HepG2 (cell line): ENCODE measurements at regions not wholly inside any gene's neighbourhood (a gene's known extent, or its start where the extent isn't known, plus 50 kb on each side); places are given as distances from the start of the nearest gene placed in this dataset.

Experiments
- CEBPZ ChIP-seq: IDR thresholded peaks from 2 replicates; pipeline ENCODE4 v1.6.1; 2012; ENCODE audit warnings: low read length, improper control_type of control experiment
- CTCF ChIP-seq: sonication (generic); formaldehyde crosslinking; IDR thresholded peaks from 2 replicates; pipeline ENCODE4 v1.5.0; 2020; ENCODE audit warnings: mild to moderate bottlenecking, missing genetic modification reagents, moderate library complexity
- EEA1 ChIP-seq: sonication (generic); formaldehyde crosslinking; IDR thresholded peaks from 2 replicates; pipeline ENCODE4 v1.5.1; 2020; ENCODE audit warnings: mild to moderate bottlenecking, missing genetic modification reagents, borderline replicate concordance
- FOSL2 ChIP-seq: sonication (generic); formaldehyde crosslinking; IDR thresholded peaks from 2 replicates; pipeline ENCODE4 v1.4.0; 2020; ENCODE audit warnings: missing genetic modification reagents
- GZF1 ChIP-seq: sonication (generic); formaldehyde crosslinking; IDR thresholded peaks from 2 replicates; pipeline ENCODE4 v1.5.1; 2020; ENCODE audit warnings: mild to moderate bottlenecking, missing genetic modification reagents
- HDAC6 ChIP-seq: fragments of 200-600 bp; sonication (generic); IDR thresholded peaks from 2 replicates; pipeline ENCODE4 v1.7.0; 2017; ENCODE audit warnings: mild to moderate bottlenecking, antibody characterized with exemption, low read length, low read depth
- JUNB ChIP-seq: sonication (generic); formaldehyde crosslinking; IDR thresholded peaks from 2 replicates; pipeline ENCODE4 v1.8.0; 2022; ENCODE audit warnings: missing genetic modification reagents, mild to moderate bottlenecking, borderline replicate concordance
- KDM5A ChIP-seq: fragments of 200-600 bp; sonication (generic); IDR thresholded peaks from 2 replicates; pipeline ENCODE4 v1.7.0; 2018; ENCODE audit warnings: antibody characterized with exemption, mild to moderate bottlenecking, low read length, borderline replicate concordance
- KDM5B ChIP-seq: sonication (generic); formaldehyde crosslinking; IDR thresholded peaks from 2 replicates; pipeline ENCODE4 v1.4.0; 2020; ENCODE audit warnings: missing genetic modification reagents, mild to moderate bottlenecking, borderline replicate concordance
- KLF11 ChIP-seq: IDR thresholded peaks from 2 replicates; pipeline ENCODE4 v1.6.1; 2016; ENCODE audit warnings: missing compliant biosample characterization
- NFE2 ChIP-seq: sonication (generic); formaldehyde crosslinking; IDR thresholded peaks from 2 replicates; pipeline ENCODE4 v1.4.0; 2020; ENCODE audit warnings: missing genetic modification reagents
- ONECUT2 ChIP-seq: sonication (generic); formaldehyde crosslinking; IDR thresholded peaks from 2 replicates; pipeline ENCODE4 v1.4.0; 2020; ENCODE audit warnings: missing genetic modification reagents
- PAX8 ChIP-seq: sonication (generic); formaldehyde crosslinking; IDR thresholded peaks from 2 replicates; pipeline ENCODE4 v1.8.0; 2022; ENCODE audit warnings: mild to moderate bottlenecking, missing genetic modification reagents, borderline replicate concordance
- RARG ChIP-seq: sonication (generic); formaldehyde crosslinking; IDR thresholded peaks from 2 replicates; pipeline ENCODE4 v1.4.0; 2020; ENCODE audit warnings: low read depth, mild to moderate bottlenecking, missing genetic modification reagents
- ZMYM4 ChIP-seq: sonication (generic); formaldehyde crosslinking; IDR thresholded peaks from 2 replicates; pipeline ENCODE4 v1.8.1; 2023; ENCODE audit warnings: mild to moderate bottlenecking, missing genetic modification reagents
- ZNF274 ChIP-seq: sonication (generic); formaldehyde crosslinking; IDR thresholded peaks from 2 replicates; pipeline ENCODE4 v1.5.1; 2020; ENCODE audit warnings: mild to moderate bottlenecking, missing genetic modification reagents
- ZNF331 ChIP-seq: sonication (generic); formaldehyde crosslinking; IDR thresholded peaks from 2 replicates; pipeline ENCODE4 v1.4.0; 2020; ENCODE audit warnings: missing genetic modification reagents
- ZNF367 ChIP-seq: sonication (generic); formaldehyde crosslinking; IDR thresholded peaks from 2 replicates; pipeline ENCODE4 v1.4.0; 2020; ENCODE audit warnings: missing genetic modification reagents, borderline replicate concordance
- ZNF451 ChIP-seq: sonication (generic); formaldehyde crosslinking; IDR thresholded peaks from 2 replicates; pipeline ENCODE4 v1.5.0; 2020; ENCODE audit warnings: mild to moderate bottlenecking, missing genetic modification reagents
- ZNF513 ChIP-seq: sonication (generic); formaldehyde crosslinking; conservative IDR thresholded peaks from 2 replicates; pipeline ENCODE4 v1.5.0; 2020; ENCODE audit warnings: missing genetic modification reagents
- ZNF761 ChIP-seq: sonication (generic); formaldehyde crosslinking; conservative IDR thresholded peaks from 2 replicates; pipeline ENCODE4 v1.4.0; 2020; ENCODE audit warnings: mild to moderate bottlenecking, missing genetic modification reagents
- TF ChIP-seq, protein P1 (sequence below): sonication (generic); formaldehyde crosslinking; IDR thresholded peaks from 2 replicates; pipeline ENCODE4 v1.8.1; 2023; ENCODE audit warnings: mild to moderate bottlenecking, missing genetic modification reagents

GRCh38 chr6:6969761-6970223 lies 138.0 kb upstream of the RREB1 start (continued):
- TF ChIP-seq, protein P1, sequence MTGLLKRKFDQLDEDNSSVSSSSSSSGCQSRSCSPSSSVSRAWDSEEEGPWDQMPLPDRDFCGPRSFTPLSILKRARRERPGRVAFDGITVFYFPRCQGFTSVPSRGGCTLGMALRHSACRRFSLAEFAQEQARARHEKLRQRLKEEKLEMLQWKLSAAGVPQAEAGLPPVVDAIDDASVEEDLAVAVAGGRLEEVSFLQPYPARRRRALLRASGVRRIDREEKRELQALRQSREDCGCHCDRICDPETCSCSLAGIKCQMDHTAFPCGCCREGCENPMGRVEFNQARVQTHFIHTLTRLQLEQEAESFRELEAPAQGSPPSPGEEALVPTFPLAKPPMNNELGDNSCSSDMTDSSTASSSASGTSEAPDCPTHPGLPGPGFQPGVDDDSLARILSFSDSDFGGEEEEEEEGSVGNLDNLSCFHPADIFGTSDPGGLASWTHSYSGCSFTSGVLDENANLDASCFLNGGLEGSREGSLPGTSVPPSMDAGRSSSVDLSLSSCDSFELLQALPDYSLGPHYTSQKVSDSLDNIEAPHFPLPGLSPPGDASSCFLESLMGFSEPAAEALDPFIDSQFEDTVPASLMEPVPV, result no peak
- TF ChIP-seq ZNF331 (0 out of 2 replicates have a peak, but pooled peaks have one; percentile 17), ZNF367 (CRISPR knock-in tag) (no peak), CEBPZ (no peak), CTCF (CRISPR knock-in tag) (0 out of 2 replicates have a peak, but pooled peaks have one; percentile 20), KLF11 (CRISPR knock-in tag) (no peak), ZNF274 (CRISPR knock-in tag) (no peak), NFE2 (peak; percentile 39; the same call in 1 of the 2 replicates), ZNF513 (no peak), KDM5B (CRISPR knock-in tag) (peak; percentile 21; the same call in 1 of the 2 replicates), FOSL2 (peak; percentile 93), ZMYM4 (0 out of 2 replicates have a peak, but pooled peaks have one; percentile 20), ZNF761 (CRISPR knock-in tag) (no peak), ONECUT2 (no peak), KDM5A (no peak), RARG (CRISPR knock-in tag) (no peak), GZF1 (no peak), PAX8 (no peak), JUNB (CRISPR knock-in tag) (no peak), EEA1 (CRISPR knock-in tag) (no peak), ZNF451 (CRISPR knock-in tag) (no peak), HDAC6 (no peak)
